Heart left ventricle (tissue), 13 donors: ENCODE measurements at regions not wholly inside any gene's neighbourhood (a gene's known extent, or its start where the extent isn't known, plus 50 kb on each side); places are given as distances from the start of the nearest gene placed in this dataset.
"Not testable (repeated sequence)": the region's sequence is repeated elsewhere in the genome, so short reads cannot be mapped to it uniquely, and the experiment has no call there.

ENCODE experiments used
- POLR2A ChIP-seq, 2 donors: fragments of 450-650 bp; IDR thresholded peaks; one replicate each; pipeline ENCODE4 v1.6.1; 2017; ENCODE audit warnings: antibody characterized with exemption in 2 of 2, mild to moderate bottlenecking in 2 of 2, moderate library complexity in 2 of 2
- TF ChIP-seq, protein P1 (sequence below), 12 donors: fragments of 200-600 bp; sonication (generic) in 4 of 12; IDR thresholded peaks; one replicate each; pipeline versions ENCODE4 v1.5.0 to v1.8.0; 2018 to 2022; ENCODE audit warnings: antibody characterized with exemption in 12 of 12, mild to moderate bottlenecking in 5 of 12
- donor health status: ischemic (EF 13 %, LVEDD 7.1; RV severe dilation, severe dysfunction).
- donor health status: DM: no; HTN: yes; CAD: no.
- donor health status: DM: no; HTN: no; CAD: no.
- donor health status: ischemic (EF 25% LVEDD 6.9; RV normal size, moderate dysfunction).
- donor health status: ischemic (EF 25% LVEDD 5.7; RV mildly dilated, moderate dysfunction).
- donor health status: ischemic (EF 35%, LVEDD 5.7; RV mildly dilated, moderate dysfunction).
- donor health status: nonischemic (EF 11% LVEDD 7.7; RV severe dilation, severe dysfunction).
- donor health status: DM: yes; HTN: yes; CAD: no.
- donor health status: PGD.
- donor health status: ischemic (EF 29% LVEDD 5.4; RV normal size, mild dysfunction).
- donor health status: nonischemic (EF 23%, LVEDD 6.1; RV moderate dilation, normal function).

DNA sequence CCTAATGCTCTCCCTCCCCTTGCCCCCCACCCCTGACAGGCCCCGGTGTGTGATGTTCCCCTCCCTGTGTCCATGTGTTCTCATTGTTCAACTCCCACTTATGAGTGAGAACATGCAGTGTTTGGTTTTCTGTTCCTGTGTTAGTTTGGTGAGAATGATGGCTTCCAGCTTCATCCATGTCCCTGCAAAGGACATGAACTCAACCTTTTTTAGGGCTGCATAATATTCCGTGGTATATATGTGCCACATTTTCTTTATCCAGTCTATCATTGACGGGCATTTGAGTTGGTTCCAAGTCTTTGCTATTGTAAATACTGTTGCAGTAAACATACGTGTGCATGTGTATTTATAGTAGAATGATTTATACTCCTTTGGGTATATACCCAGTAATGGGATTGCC lies 69.5 kb downstream of the HINT1 start:
- TF ChIP-seq, protein P1, sequence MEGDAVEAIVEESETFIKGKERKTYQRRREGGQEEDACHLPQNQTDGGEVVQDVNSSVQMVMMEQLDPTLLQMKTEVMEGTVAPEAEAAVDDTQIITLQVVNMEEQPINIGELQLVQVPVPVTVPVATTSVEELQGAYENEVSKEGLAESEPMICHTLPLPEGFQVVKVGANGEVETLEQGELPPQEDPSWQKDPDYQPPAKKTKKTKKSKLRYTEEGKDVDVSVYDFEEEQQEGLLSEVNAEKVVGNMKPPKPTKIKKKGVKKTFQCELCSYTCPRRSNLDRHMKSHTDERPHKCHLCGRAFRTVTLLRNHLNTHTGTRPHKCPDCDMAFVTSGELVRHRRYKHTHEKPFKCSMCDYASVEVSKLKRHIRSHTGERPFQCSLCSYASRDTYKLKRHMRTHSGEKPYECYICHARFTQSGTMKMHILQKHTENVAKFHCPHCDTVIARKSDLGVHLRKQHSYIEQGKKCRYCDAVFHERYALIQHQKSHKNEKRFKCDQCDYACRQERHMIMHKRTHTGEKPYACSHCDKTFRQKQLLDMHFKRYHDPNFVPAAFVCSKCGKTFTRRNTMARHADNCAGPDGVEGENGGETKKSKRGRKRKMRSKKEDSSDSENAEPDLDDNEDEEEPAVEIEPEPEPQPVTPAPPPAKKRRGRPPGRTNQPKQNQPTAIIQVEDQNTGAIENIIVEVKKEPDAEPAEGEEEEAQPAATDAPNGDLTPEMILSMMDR (IDR thresholded peaks at IDR 0.05) = not testable (repeated sequence)
- not testable (repeated sequence) for TF ChIP-seq POLR2A (IDR thresholded peaks at IDR 0.05)
